Nephron progenitor cell (in vitro differentiated cells): ENCODE measurements at regions not wholly inside any gene's neighbourhood (a gene's known extent, or its start where the extent isn't known, plus 50 kb on each side); places are given as distances from the start of the nearest gene placed in this dataset.

Source experiments
- DNase-seq: peaks from one replicate; pipeline ENCODE4 v3.0.0; 2021
- H3K27ac Mint-ChIP-seq: 2 replicates; pipeline ENCODE4 v1.8.0; 2021; ENCODE audit warnings: mild to moderate bottlenecking, moderate library complexity, mixed read lengths
- H3K27me3 Mint-ChIP-seq: 2 replicates; pipeline ENCODE4 v1.8.0; 2021; ENCODE audit warnings: mild to moderate bottlenecking, low read depth, mixed read lengths; ENCODE audit not compliant: poor library complexity
- H3K36me3 Mint-ChIP-seq: 2 replicates; pipeline ENCODE4 v1.8.0; 2021; ENCODE audit warnings: low read depth, mixed read lengths
- H3K4me1 Mint-ChIP-seq: 2 replicates; pipeline ENCODE4 v1.8.0; 2021; ENCODE audit warnings: mixed read lengths
- H3K4me3 Mint-ChIP-seq: 2 replicates; pipeline ENCODE4 v1.8.0; 2021; ENCODE audit warnings: mild to moderate bottlenecking, moderate library complexity, mixed read lengths
- H3K9me3 Mint-ChIP-seq: 2 replicates; pipeline ENCODE4 v1.8.0; 2021; ENCODE audit warnings: mild to moderate bottlenecking, moderate library complexity, mixed read lengths
- CTCF ChIP-seq: fragments of 200-600 bp; sonication (generic); IDR thresholded peaks from 2 replicates; pipeline ENCODE4 v1.5.0; 2021; ENCODE audit warnings: antibody characterized with exemption

DNA sequence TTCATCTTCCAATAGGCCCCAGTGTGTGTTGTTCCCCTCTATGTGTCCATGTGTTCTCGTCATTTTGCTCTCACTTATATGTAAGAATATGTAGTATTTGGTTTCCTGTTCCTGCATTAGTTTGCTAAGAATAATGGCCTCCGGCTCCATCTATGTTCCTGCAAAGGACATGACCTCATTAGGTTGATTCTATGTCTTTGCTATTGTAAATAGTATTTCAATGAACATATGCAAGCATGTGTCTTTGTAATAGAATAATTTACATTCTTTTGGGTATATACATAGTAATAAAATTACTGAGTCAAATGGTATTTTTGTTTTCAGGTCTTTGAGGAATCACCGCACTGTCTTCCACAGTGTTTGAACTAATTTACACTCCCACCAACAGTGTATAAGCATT lies 202.9 kb upstream of the KIRREL3 start:
- DNase-seq, result no peak
- Mint-ChIP-seq H3K4me3 (no peak overlapping the region), H3K9me3 (peaks cover 55% of the 10 kb centered on the region), H3K27ac (no peak overlapping the region), H3K27me3 (peaks cover 9% of the 10 kb centered on the region), H3K36me3 (peaks cover 5% of the 10 kb centered on the region), H3K4me1 (no peaks in the 10 kb centered on the region)
- TF ChIP-seq CTCF, result no peak

DNA sequence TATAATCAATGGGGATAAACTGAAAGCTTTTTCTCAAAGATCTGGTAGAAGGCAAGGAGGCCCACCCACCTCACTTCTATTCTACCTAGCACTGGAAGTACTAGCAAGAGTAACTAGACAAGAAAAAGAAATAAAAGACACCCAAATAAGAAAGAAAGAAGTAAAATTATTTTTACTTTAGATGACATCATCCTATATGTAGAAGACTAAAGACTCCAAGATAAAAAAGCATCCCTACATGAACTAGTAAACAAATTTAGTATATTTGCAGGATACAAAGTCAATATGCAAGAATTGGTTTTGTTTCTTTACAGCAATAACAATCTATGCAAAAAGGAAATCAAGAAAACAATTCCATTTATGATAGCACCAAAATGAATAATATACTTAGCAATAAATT lies 201.5 kb upstream of the KIRREL3 start:
- no peak for TF ChIP-seq CTCF
- Mint-ChIP-seq H3K27ac (no peak overlapping the region), H3K27me3 (peaks cover 9% of the 10 kb centered on the region), H3K4me3 (no peak overlapping the region), H3K9me3 (peaks cover 41% of the 10 kb centered on the region), H3K36me3 (no peaks in the 10 kb centered on the region), H3K4me1 (no peaks in the 10 kb centered on the region)
- no peak for DNase-seq

DNA sequence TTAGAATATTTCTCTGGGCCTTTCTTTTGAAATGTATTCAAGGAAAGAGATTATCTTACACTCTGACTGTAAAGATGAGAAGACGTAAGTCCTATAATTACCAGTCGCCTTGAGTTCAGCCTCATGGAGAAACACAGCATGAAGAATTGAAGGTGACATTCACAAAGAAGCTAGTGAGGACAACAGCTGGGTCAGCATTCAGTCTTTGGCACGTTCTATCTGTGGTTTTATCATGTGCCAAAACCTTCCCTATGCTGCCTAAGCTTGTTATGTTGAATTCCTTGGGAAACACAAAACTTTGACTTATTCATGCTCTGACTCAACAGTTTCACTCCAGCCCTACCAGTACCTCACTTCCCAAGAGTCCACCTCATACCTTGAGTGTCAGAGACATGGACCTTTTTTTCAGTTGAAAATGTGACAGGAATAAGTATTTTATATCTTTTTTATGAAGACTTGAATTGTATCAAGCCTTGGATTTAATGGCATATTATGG lies 198.8 kb upstream of the KIRREL3 start:
- no peak for TF ChIP-seq CTCF
- H3K4me1 Mint-ChIP-seq, result peaks cover 21% of the 10 kb centered on the region
- no peak overlapping the region for H3K27ac Mint-ChIP-seq
- no peak for DNase-seq
- peaks cover 31% of the 10 kb centered on the region for H3K9me3 Mint-ChIP-seq
- peaks cover 13% of the 10 kb centered on the region for H3K27me3 Mint-ChIP-seq
- no peaks in the 10 kb centered on the region for H3K36me3 Mint-ChIP-seq
- H3K4me3 Mint-ChIP-seq, result no peak overlapping the region

GRCh38 chr11:127195501-127196120 lies 195.0 kb upstream of the KIRREL3 start:
- DNase-seq, result no peak
- Mint-ChIP-seq H3K4me1 (peaks cover 30% of the 10 kb centered on the region), H3K27me3 (peaks cover 4% of the 10 kb centered on the region), H3K36me3 (no peaks in the 10 kb centered on the region), H3K9me3 (no peaks in the 10 kb centered on the region), H3K27ac (peak overlapping the region; percentile 61), H3K4me3 (no peak overlapping the region)
- TF ChIP-seq CTCF, result no peak

DNA sequence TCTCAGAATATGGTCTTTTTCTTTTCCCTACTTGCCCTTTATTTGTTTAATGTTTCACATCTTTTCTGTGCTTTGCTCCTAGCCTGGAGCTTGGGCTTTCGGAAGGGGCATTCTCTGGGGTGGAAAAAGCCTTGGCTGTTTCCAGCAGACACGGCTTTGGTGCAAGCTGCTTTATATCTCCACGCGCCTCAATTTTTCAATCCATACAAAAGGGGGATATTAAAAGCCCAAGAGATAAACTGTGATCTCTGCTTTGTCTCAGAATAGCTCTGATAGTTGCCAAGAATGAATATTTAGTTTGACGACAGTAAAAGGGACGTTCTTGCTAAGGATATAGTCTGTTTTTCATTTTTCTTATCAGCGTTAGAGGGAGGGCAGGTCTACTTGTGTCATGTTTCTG lies 194.0 kb upstream of the KIRREL3 start:
- Mint-ChIP-seq H3K4me3 (no peak overlapping the region), H3K27ac (no peak overlapping the region), H3K9me3 (no peaks in the 10 kb centered on the region), H3K36me3 (no peaks in the 10 kb centered on the region), H3K4me1 (peaks cover 30% of the 10 kb centered on the region), H3K27me3 (peaks cover 6% of the 10 kb centered on the region)
- no peak for TF ChIP-seq CTCF
- no peak for DNase-seq

- Mint-ChIP-seq H3K4me1 (peaks cover 30% of the 10 kb centered on the region), H3K27ac (peak overlapping the region; percentile 3), H3K4me3 (no peak overlapping the region), H3K9me3 (no peaks in the 10 kb centered on the region), H3K36me3 (no peaks in the 10 kb centered on the region), H3K27me3 (peaks cover 6% of the 10 kb centered on the region)
- TF ChIP-seq CTCF, result no peak
- no peak for DNase-seq
Measured at GRCh38 chr11:127193950-127194349, 193.4 kb upstream of the KIRREL3 start.
